IMR-90 (cell line): ENCODE measurements at regions not wholly inside any gene's neighbourhood (a gene's known extent, or its start where the extent isn't known, plus 50 kb on each side); places are given as distances from the start of the nearest gene placed in this dataset.

Source experiments
- ATAC-seq: fragments of 200-7000 bp; cut with Tn5 transposase; 2 replicates; pipeline ENCODE4 v1.9.1; 2020; ENCODE audit warnings: low read depth, mild to moderate bottlenecking, moderate library complexity
- BruUV-seq: library from RNA; stranded (reverse); fragments of 400-500 nt; replicated peaks from 2 replicates; lab custom pipeline; 2021; lab: Mats Ljungman, UMichigan
- CTCF ChIA-PET: fragments of 300-600 bp; formaldehyde crosslinking; extraction: SDS; loops from one replicate; lab custom pipeline; 2021; ENCODE audit warnings: antibody characterized with exemption; lab: Yijun Ruan, JAX
- POLR2A ChIA-PET: fragments of 300-600 bp; sonication (Branson Sonifier 250); formaldehyde crosslinking; loops from one replicate; lab custom pipeline; 2022; ENCODE audit warnings: antibody characterized with exemption; ENCODE audit not compliant: unreplicated experiment; lab: Charles Lee
- DNase-seq: peaks from one replicate; pipeline ENCODE4 v3.0.0; 2013
- H2AFZ ChIP-seq: replicated peaks from 2 replicates; pipeline ENCODE3; 2013; ENCODE audit warnings: low read length, mild to moderate bottlenecking; ENCODE audit not compliant: poor library complexity
- H2AK5ac ChIP-seq: 2 replicates; pipeline ENCODE4 v1.6.1; 2013; ENCODE audit warnings: low read depth, low read length, inconsistent platforms
- H2AK9ac ChIP-seq: replicated peaks from 2 replicates; pipeline ENCODE3; 2013; ENCODE audit warnings: mild to moderate bottlenecking, low read depth, low read length, moderate library complexity; ENCODE audit not compliant: poor library complexity
- H2BK120ac ChIP-seq: 2 replicates; pipeline ENCODE4 v1.6.1; 2013; ENCODE audit warnings: low read depth, low read length, inconsistent platforms
- H2BK15ac ChIP-seq: 3 replicates; pipeline ENCODE4 v1.6.1; 2013; ENCODE audit warnings: low read depth, low read length, inconsistent platforms
- H2BK20ac ChIP-seq: 2 replicates; pipeline ENCODE4 v1.6.1; 2013; ENCODE audit warnings: low read depth, mild to moderate bottlenecking, inconsistent platforms, low read length, moderate library complexity
- H2BK5ac ChIP-seq: 2 replicates; pipeline ENCODE4 v1.6.1; 2013; ENCODE audit warnings: mild to moderate bottlenecking, low read depth, low read length, inconsistent platforms; ENCODE audit not compliant: poor library complexity, severe bottlenecking
- H3K14ac ChIP-seq: replicated peaks from 2 replicates; pipeline ENCODE4 v1.6.1; 2013; ENCODE audit warnings: low read depth, low read length, inconsistent platforms
- H3K18ac ChIP-seq: 2 replicates; pipeline ENCODE4 v1.6.1; 2013; ENCODE audit warnings: low read depth, low read length, control low read depth
- H3K23ac ChIP-seq: 2 replicates; pipeline ENCODE4 v1.6.1; 2013; ENCODE audit warnings: low read depth, low read length, inconsistent platforms
- H3K27ac ChIP-seq: 2 replicates; pipeline ENCODE4 v1.5.1; 2013; ENCODE audit warnings: mild to moderate bottlenecking, control low read depth, low read length; ENCODE audit not compliant: insufficient read depth
- H3K27me3 ChIP-seq: 2 replicates; pipeline ENCODE4 v1.6.1; 2013; ENCODE audit warnings: low read length; ENCODE audit not compliant: control insufficient read depth, insufficient read depth
- H3K36me3 ChIP-seq: 2 replicates; pipeline ENCODE4 v1.6.1; 2013; ENCODE audit warnings: low read length, mixed read lengths; ENCODE audit not compliant: control insufficient read depth, insufficient read depth
- H3K4ac ChIP-seq: 2 replicates; pipeline ENCODE4 v1.6.1; 2013; ENCODE audit warnings: low read depth, low read length, inconsistent platforms
- H3K4me1 ChIP-seq: 2 replicates; pipeline ENCODE4 v1.6.1; 2013; ENCODE audit warnings: low read length, mixed read lengths; ENCODE audit not compliant: control insufficient read depth, insufficient read depth
- H3K4me2 ChIP-seq: 2 replicates; pipeline ENCODE4 v1.6.1; 2013; ENCODE audit warnings: low read depth, mild to moderate bottlenecking, control low read depth, low read length, moderate library complexity
- H3K4me3 ChIP-seq: 2 replicates; pipeline ENCODE4 v1.5.1; 2013; ENCODE audit warnings: low read depth, mild to moderate bottlenecking, control low read depth, low read length, moderate library complexity; ENCODE audit not compliant: insufficient read depth
- H3K56ac ChIP-seq: 2 replicates; pipeline ENCODE4 v1.6.1; 2013; ENCODE audit warnings: low read length, inconsistent platforms; ENCODE audit not compliant: insufficient read depth; ENCODE audit errors: extremely low read depth
- H3K79me1 ChIP-seq, 2 experiments: 2 replicates each; pipeline ENCODE4 v1.6.1; 2013; ENCODE audit warnings: low read length in 2 of 2, inconsistent platforms in 1 of 2, low read depth in 1 of 2
- H3K9ac ChIP-seq: 2 replicates; pipeline ENCODE4 v1.6.1; 2013; ENCODE audit warnings: low read depth, low read length, control low read depth
- H3K9me1 ChIP-seq: 2 replicates; pipeline ENCODE4 v1.6.1; 2013; ENCODE audit warnings: low read length, inconsistent platforms; ENCODE audit not compliant: insufficient read depth
- H3K9me3 ChIP-seq: 2 replicates; pipeline ENCODE4 v1.6.1; 2013; ENCODE audit warnings: low read length; ENCODE audit not compliant: control insufficient read depth, insufficient read depth
- H4K20me1 ChIP-seq: 2 replicates; pipeline ENCODE4 v1.6.1; 2013; ENCODE audit warnings: low read length, inconsistent platforms; ENCODE audit not compliant: insufficient read depth
- H4K5ac ChIP-seq: 2 replicates; pipeline ENCODE4 v1.6.1; 2013; ENCODE audit warnings: mild to moderate bottlenecking, low read depth, low read length, control low read depth
- H4K8ac ChIP-seq, 2 experiments: 2 replicates each; pipeline ENCODE4 v1.6.1; 2013; ENCODE audit warnings: low read depth in 2 of 2, low read length in 2 of 2, control low read depth in 1 of 2, inconsistent platforms in 1 of 2
- H4K91ac ChIP-seq: 2 replicates; pipeline ENCODE4 v1.6.1; 2013; ENCODE audit warnings: low read depth, low read length, inconsistent platforms; ENCODE audit not compliant: insufficient read depth
- BHLHE40 ChIP-seq: fragments of 150-350 bp; IDR thresholded peaks from 2 replicates; pipeline ENCODE4 v1.6.1; 2016; ENCODE audit warnings: mild to moderate bottlenecking, low read depth, low read length
- CEBPB ChIP-seq: IDR thresholded peaks from 2 replicates; pipeline ENCODE4 v1.6.1; 2012; ENCODE audit warnings: low read depth, low read length, improper control_type of control experiment
- CHD1 ChIP-seq: IDR thresholded peaks from 2 replicates; pipeline ENCODE4 v1.6.1; 2012; ENCODE audit warnings: low read depth, low read length, improper control_type of control experiment
- FOS ChIP-seq: fragments of 150-350 bp; IDR thresholded peaks from 2 replicates; pipeline ENCODE4 v1.6.1; 2016; ENCODE audit warnings: low read depth, low read length
- MAFK ChIP-seq: IDR thresholded peaks from 2 replicates; pipeline ENCODE4 v1.6.1; 2012; ENCODE audit warnings: low read depth, low read length, improper control_type of control experiment
- MAZ ChIP-seq: IDR thresholded peaks from 2 replicates; pipeline ENCODE4 v1.6.1; 2012; ENCODE audit warnings: low read depth, mild to moderate bottlenecking, low read length, improper control_type of control experiment, moderate library complexity, borderline replicate concordance
- MXI1 ChIP-seq: IDR thresholded peaks from 2 replicates; pipeline ENCODE4 v1.6.1; 2012; ENCODE audit warnings: low read depth, mild to moderate bottlenecking, low read length, moderate library complexity, borderline replicate concordance
- NFE2L2 ChIP-seq: fragments of 150-350 bp; IDR thresholded peaks from 2 replicates; pipeline ENCODE4 v1.6.1; 2016; ENCODE audit warnings: low read depth, mild to moderate bottlenecking, low read length
- POLR2A ChIP-seq: IDR thresholded peaks from 2 replicates; pipeline ENCODE4 v1.6.1; 2012; ENCODE audit warnings: mild to moderate bottlenecking, low read depth, low read length
- RAD21 ChIP-seq: IDR thresholded peaks from 2 replicates; pipeline ENCODE4 v1.6.1; 2012; ENCODE audit warnings: low read length, improper control_type of control experiment
- RCOR1 ChIP-seq: IDR thresholded peaks from 2 replicates; pipeline ENCODE4 v1.6.1; 2012; ENCODE audit warnings: mild to moderate bottlenecking, low read length, improper control_type of control experiment; ENCODE audit not compliant: insufficient replicate concordance
- RFX5 ChIP-seq: IDR thresholded peaks from 2 replicates; pipeline ENCODE4 v1.8.0; 2012; ENCODE audit warnings: low read depth, mild to moderate bottlenecking, low read length, moderate library complexity
- SMC3 ChIP-seq: fragments of 150-350 bp; IDR thresholded peaks from 2 replicates; pipeline ENCODE4 v1.6.1; 2016; ENCODE audit warnings: low read depth, mild to moderate bottlenecking, antibody characterized with exemption, low read length, moderate library complexity
- WGBS, 2 experiments: methylation state at CpG; one replicate each; pipeline versions ENCODE4 v1.1.5 to v1.1.7; 2013; ENCODE audit warnings: missing lambda C conversion rate in 2 of 2; ENCODE audit not compliant: insufficient read length in 1 of 2; ENCODE audit errors: extremely low coverage in 2 of 2; 5-methylcytosine and 5-hydroxymethylcytosine counted together
- dilution Hi-C: fragments of 300-500 bp; cut with HindIII; formaldehyde crosslinking; loops from one replicate; pipeline ENCODE4 v1.14.3; 2018; ENCODE audit warnings: low sequenced_read_pairs; ENCODE audit not compliant: unreplicated experiment
- in situ Hi-C: fragments of 300-500 bp; cut with MboI; formaldehyde crosslinking; loops from 3 replicates; pipeline ENCODE4 v1.14.3; 2019; ENCODE audit warnings: low sequenced_read_pairs, inconsistent platforms, mixed read lengths
- intact Hi-C: fragments of 100-400 bp; cut with micrococcal nuclease; formaldehyde crosslinking; loops from 2 replicates; pipeline ENCODE4 v1.10.0; 2022
- TF ChIP-seq, protein P1 (sequence below): fragments of 150-350 bp; IDR thresholded peaks from 2 replicates; pipeline ENCODE4 v1.6.1; 2016; ENCODE audit warnings: low read depth, mild to moderate bottlenecking, low read length, moderate library complexity, borderline replicate concordance
- TF ChIP-seq, protein P2 (sequence below): conservative IDR thresholded peaks from 2 replicates; pipeline ENCODE4 v1.5.1; 2012; ENCODE audit warnings: mild to moderate bottlenecking, low read depth, low read length, improper control_type of control experiment
- TF ChIP-seq, protein P3 (sequence below): fragments of 150-350 bp; IDR thresholded peaks from 2 replicates; pipeline ENCODE4 v1.6.1; 2017; ENCODE audit warnings: mild to moderate bottlenecking, antibody characterized with exemption, low read length, low read depth

DNA sequence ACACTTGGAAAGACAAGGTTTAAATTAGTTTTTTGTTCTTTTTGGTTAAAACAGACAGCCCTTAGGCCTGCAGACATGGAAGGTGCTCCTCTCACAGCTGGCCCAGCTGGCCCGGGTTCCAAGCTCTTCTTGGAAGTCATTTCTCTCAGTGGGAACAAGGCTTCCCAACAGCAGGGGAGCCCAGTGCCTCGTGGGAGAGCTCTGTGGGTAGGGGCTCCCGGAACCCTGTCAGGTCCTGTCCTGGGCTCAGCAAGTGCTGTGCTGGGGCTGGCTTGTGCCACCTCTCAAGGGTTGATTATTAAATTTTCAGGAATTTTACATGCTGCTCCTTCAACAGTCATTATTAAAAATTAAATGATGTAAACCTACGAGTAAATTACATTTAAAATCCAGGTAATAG, 189.6 kb downstream of the GALNT1 start:
- DNase-seq (no peak), ATAC-seq (no peak)
- no peak overlapping the region for H4K8ac ChIP-seq
- H3K4me2 ChIP-seq = no peak overlapping the region
- CTCF ChIA-PET = no interaction called here
- H3K4me1 ChIP-seq = no peaks in the 10 kb centered on the region
- no peak overlapping the region for H4K91ac ChIP-seq
- H3K27me3 ChIP-seq = no peaks in the 10 kb centered on the region; the same call in 1 of the 2 replicates
- no peak overlapping the region for H3K4ac ChIP-seq
- H2AK5ac ChIP-seq = no peak overlapping the region
- H3K36me3 ChIP-seq = no peaks in the 10 kb centered on the region
- no peak overlapping the region for H3K27ac ChIP-seq
- H3K79me1 ChIP-seq = no peaks in the 10 kb centered on the region
- no peaks in the 10 kb centered on the region for H3K9me3 ChIP-seq
- no peak overlapping the region for H3K9ac ChIP-seq
- no peak overlapping the region for H3K18ac ChIP-seq
- no peak overlapping the region for H2AK9ac ChIP-seq
- H4K20me1 ChIP-seq = no peaks in the 10 kb centered on the region
- intact Hi-C loops = no loop called here
- H2BK20ac ChIP-seq = no peak overlapping the region
- no peak overlapping the region for H3K23ac ChIP-seq
- H2BK120ac ChIP-seq = no peak overlapping the region
- no CpG with 5 or more reads among the region's 4 CpGs for WGBS, 2 experiments
- BruUV-seq = no TSS peak
- no peak overlapping the region for H3K4me3 ChIP-seq
- no peak overlapping the region for H3K14ac ChIP-seq
- H2BK5ac ChIP-seq = no peak overlapping the region
- H3K9me1 ChIP-seq = no peaks in the 10 kb centered on the region
- in situ Hi-C loops = no loop called here
- POLR2A ChIA-PET = no interaction called here
- no peak for TF ChIP-seq SMC3
- TF ChIP-seq NFE2L2 = no peak
- TF ChIP-seq, protein P1, sequence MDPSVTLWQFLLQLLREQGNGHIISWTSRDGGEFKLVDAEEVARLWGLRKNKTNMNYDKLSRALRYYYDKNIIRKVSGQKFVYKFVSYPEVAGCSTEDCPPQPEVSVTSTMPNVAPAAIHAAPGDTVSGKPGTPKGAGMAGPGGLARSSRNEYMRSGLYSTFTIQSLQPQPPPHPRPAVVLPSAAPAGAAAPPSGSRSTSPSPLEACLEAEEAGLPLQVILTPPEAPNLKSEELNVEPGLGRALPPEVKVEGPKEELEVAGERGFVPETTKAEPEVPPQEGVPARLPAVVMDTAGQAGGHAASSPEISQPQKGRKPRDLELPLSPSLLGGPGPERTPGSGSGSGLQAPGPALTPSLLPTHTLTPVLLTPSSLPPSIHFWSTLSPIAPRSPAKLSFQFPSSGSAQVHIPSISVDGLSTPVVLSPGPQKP = no peak
- TF ChIP-seq FOS = no peak
- no peak for TF ChIP-seq RFX5
- TF ChIP-seq MAZ = no peak
- TF ChIP-seq RAD21 = no peak
- no peak for TF ChIP-seq MAFK
- TF ChIP-seq, protein P2, sequence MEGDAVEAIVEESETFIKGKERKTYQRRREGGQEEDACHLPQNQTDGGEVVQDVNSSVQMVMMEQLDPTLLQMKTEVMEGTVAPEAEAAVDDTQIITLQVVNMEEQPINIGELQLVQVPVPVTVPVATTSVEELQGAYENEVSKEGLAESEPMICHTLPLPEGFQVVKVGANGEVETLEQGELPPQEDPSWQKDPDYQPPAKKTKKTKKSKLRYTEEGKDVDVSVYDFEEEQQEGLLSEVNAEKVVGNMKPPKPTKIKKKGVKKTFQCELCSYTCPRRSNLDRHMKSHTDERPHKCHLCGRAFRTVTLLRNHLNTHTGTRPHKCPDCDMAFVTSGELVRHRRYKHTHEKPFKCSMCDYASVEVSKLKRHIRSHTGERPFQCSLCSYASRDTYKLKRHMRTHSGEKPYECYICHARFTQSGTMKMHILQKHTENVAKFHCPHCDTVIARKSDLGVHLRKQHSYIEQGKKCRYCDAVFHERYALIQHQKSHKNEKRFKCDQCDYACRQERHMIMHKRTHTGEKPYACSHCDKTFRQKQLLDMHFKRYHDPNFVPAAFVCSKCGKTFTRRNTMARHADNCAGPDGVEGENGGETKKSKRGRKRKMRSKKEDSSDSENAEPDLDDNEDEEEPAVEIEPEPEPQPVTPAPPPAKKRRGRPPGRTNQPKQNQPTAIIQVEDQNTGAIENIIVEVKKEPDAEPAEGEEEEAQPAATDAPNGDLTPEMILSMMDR = no peak
- no peak for TF ChIP-seq POLR2A
- TF ChIP-seq, protein P3, sequence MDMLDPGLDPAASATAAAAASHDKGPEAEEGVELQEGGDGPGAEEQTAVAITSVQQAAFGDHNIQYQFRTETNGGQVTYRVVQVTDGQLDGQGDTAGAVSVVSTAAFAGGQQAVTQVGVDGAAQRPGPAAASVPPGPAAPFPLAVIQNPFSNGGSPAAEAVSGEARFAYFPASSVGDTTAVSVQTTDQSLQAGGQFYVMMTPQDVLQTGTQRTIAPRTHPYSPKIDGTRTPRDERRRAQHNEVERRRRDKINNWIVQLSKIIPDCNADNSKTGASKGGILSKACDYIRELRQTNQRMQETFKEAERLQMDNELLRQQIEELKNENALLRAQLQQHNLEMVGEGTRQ = no peak
- TF ChIP-seq CEBPB = no peak
- no peak for TF ChIP-seq RCOR1
- TF ChIP-seq BHLHE40 = no peak
- no peak for TF ChIP-seq MXI1
- no peak for TF ChIP-seq CHD1
- H2BK15ac ChIP-seq = no peak overlapping the region
- dilution Hi-C loops = no loop called here
- no peak overlapping the region for H3K56ac ChIP-seq
- no peak overlapping the region for H2AFZ ChIP-seq
- no peak overlapping the region for H4K5ac ChIP-seq
